ENCODE measurements at regions not wholly inside any gene's neighbourhood (a gene's known extent, or its start where the extent isn't known, plus 50 kb on each side); places are given as distances from the start of the nearest gene placed in this dataset.
"Not testable (repeated sequence)": the region's sequence is repeated elsewhere in the genome, so short reads cannot be mapped to it uniquely, and the experiment has no call there.

- DNase-seq: no peak
Observed at GRCh38 chr10:23974746-23975272, 234.1 kb upstream of the KIAA1217 start.

DNA sequence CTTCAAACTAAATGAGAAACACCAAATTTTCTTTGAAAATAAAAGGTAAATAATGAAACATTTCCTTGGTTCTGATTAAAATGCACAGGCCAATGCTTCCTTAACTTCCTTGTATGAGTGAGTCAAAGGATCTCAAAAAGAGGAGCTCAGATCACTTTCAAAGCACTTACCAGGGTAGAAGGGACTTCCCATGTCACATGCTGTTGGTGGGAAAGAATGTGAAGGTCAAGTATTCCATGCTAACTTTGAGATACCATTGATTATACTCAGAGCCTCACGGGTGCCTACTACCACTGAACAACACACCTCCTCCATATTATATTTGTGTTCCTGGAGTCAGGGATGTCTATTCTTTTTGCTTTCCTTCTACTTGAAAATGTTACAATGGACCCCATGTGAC is 233.5 kb upstream of the KIAA1217 start:
- no peak for DNase-seq

DNA sequence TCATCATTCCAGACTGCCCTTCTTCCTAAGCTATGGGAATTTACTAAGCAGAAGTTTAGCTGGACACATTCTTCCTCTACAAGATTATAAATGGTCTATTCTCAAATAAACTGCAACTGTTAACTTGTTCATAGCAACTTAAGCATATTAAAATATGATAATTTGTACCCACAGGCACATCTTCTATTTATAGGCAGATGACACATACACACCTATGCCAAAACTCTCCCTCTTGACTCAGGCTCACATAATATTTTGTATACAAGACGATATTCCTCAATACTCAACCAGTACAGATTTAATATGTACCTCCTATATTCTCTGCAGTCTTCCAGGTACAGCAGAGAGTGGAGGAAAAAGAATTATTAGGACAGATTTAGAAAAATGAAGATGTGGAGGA is 232.7 kb upstream of the KIAA1217 start:
- no peak for DNase-seq

GRCh38 chr10:23978317-23978716 is 230.6 kb upstream of the KIAA1217 start:
- no peak for DNase-seq

DNA sequence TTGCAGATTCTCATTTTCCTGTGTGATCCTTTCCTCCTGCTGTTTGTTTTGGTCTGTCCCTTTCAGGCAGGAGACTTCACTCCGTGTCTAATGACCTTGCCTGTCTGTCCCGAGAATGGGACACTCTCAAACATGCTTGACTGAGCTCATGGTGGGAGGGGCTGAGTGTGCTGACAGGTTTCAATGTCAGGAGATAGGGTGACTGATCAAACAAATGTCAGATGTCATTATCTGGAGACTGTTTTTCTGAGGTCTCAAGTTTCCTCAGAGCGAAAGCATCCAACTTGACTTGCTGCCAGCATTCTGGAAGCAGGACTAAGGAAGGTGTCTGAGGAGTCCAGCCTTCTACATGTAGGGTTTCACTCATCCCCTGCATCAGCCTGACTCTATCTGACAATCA is 228.8 kb upstream of the KIAA1217 start:
- no peak for DNase-seq

GRCh38 chr10:23981520-23982309 is 227.2 kb upstream of the KIAA1217 start:
- no peak for DNase-seq

- DNase-seq: not testable (repeated sequence)
Observed at GRCh38 chr10:23984405-23984804, 224.5 kb upstream of the KIAA1217 start.

DNA sequence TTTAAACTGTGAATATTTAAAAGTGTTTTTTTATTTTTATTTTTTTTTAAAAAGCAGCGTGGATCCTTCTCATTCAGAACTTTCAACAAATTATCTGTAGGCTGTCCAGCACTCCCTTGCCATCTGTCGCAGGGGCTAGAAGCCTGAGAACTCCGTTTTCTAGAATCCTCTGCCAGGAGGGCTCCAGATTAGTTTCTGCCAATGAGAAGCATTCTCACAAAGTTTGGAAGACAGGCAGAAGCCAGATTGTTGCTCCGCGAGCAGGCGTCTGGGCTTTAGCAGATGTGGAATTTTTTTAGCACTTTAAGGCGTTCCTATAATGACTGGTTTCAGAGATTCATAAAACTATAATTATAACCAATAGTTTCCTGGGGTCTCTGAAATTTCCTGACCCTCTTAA is 220.9 kb upstream of the KIAA1217 start:
- no peak for DNase-seq

- DNase-seq: no peak
Observed at GRCh38 chr10:23994459-23995046, 214.4 kb upstream of the KIAA1217 start.

DNA sequence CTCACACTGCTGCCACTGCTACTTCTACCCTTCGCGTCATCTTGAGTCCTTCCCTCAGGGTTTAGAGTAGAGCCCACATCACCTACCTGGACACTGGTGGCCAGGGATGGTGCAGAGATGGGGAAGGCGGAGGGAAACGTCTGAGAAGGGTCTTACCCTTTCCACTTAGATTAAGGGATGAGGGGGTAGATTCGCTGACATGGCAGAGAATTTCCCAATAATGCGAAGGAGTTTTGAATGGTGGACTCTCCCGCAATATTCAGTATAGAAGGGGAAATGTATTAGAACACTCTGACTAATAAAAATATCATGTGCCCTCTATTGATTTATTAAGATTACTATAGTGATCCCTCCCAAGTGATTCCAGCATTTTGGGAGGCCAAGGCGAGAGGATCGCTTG is 209.5 kb upstream of the KIAA1217 start:
- no peak for DNase-seq

- DNase-seq: no peak
Observed at GRCh38 chr10:24000271-24000813, 208.6 kb upstream of the KIAA1217 start.

GRCh38 chr10:24006741-24007140 is 202.2 kb upstream of the KIAA1217 start:
- DNase-seq: no peak

GRCh38 chr10:24007359-24007758 is 201.6 kb upstream of the KIAA1217 start:
- DNase-seq: no peak

DNA sequence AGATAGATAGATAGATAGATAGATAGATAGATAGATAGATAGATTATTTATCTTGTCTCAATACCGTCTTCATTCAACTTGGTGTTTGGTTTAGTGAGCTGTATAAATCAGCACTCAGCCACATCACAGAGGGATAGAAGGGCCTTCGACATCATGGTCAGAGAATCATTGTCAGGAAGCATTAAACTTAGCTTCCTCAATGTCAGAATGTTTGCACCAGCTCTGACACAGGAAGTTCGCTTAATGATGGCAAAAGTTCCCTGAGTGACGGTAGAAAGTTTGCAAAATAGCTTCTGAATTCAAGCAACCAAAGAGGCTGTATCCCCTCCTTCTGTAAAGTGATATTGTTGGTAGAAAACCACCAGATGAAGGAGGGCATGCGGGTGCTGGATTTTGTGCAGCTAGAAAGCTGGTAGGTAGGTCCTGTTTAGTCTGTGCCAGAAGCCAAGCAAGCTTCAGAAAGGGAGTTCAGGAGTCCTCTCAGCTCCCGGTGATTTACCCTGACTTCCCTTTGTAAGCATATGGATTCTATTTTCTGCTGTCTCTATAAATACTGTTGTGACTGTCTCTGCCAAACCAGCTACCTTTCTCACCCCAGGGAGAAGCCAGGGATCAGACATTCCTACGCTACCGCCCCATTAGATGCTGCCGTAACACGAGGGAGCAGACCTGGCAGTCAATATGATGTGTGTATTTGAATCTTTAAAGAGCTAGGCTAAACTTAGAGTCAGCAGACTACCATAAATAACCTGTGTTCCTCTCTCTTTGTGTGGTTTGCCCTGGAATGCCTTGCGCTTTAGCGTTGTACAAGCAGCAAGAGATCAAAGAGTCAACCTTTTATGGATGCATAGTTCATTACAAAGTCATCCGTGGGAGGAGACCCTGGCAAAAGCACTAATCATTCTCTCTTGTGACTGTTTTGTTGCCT is 200.5 kb upstream of the KIAA1217 start:
- DNase-seq: no peak

GRCh38 chr10:24009115-24009514 is 199.8 kb upstream of the KIAA1217 start:
- no peak for DNase-seq

GRCh38 chr10:24009736-24010135 is 199.2 kb upstream of the KIAA1217 start:
- no peak for DNase-seq

GRCh38 chr10:24010436-24010970 is 198.4 kb upstream of the KIAA1217 start:
- no peak for DNase-seq

GRCh38 chr10:24012249-24012803 is 196.6 kb upstream of the KIAA1217 start:
- no peak for DNase-seq

DNA sequence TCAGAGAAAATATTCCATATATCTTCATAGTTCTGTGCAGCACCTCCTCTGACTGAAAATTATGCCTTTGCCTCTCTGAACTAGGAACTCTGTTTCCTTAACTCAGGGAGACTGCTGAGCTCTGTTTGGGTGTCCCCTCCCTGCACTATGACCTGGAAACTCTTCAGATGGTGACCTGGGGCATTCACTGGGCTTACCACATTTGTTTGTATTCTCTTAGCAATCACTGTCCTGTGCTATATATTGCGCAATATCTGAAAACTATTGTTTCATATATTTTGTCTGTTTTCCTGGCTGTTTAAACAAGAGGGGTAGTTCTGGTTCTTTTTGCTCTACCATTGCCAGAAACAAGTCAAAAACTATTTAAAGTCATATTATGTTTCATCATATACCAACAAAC is 181.8 kb upstream of the KIAA1217 start:
- no peak for DNase-seq

GRCh38 chr10:24034571-24034970 is 174.4 kb upstream of the KIAA1217 start:
- no peak for DNase-seq

DNA sequence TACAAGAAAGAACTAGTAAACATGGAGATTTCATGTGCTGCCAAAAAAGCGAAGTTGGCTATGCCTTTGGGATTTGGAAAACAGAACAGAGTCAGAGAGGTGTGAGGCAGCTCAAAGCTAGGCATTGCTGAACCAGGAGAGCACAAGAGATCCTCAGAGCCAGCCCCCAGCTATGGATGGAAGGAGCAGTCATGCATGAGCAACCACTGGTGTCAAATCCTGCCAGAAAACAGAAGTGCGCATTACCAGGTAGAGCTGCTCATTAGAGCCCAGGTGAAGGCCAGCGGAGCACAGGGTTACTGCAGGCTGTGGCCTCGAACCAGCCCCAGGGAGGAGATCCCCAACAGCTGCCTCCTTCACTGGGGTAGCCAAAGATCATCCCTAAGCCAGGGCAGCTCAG is 173.2 kb upstream of the KIAA1217 start:
- DNase-seq: no peak

- no peak for DNase-seq
Observed at GRCh38 chr10:24039315-24039714, 169.6 kb upstream of the KIAA1217 start.
